ENCODE measurements at regions not wholly inside any gene's neighbourhood (a gene's known extent, or its start where the extent isn't known, plus 50 kb on each side); places are given as distances from the start of the nearest gene placed in this dataset.

- Histone ChIP-seq H3K56ac (replicated peaks; ENCODE audit: insufficient read length, low read depth, low read length) (no peak overlapping the region), H3K27ac (ENCODE audit: low read depth, low read length) (no peak overlapping the region), H4K5ac (ENCODE audit: insufficient read length, low read depth, low read length) (no peak overlapping the region), H3K4me2 (ENCODE audit: insufficient read depth in 1 of 2, low read depth in 2 of 2, low read length in 2 of 2) (no peak overlapping the region), H4K20me1 (replicated peaks in 1 of 2; ENCODE audit: control insufficient read depth in 1 of 2, insufficient read depth in 2 of 2, low read length in 2 of 2) (no peaks in the 10 kb centered on the region), H2BK20ac (ENCODE audit: low read length) (no peak overlapping the region), H3K9ac (replicated peaks in 1 of 4; ENCODE audit: extremely low read depth in 1 of 4, low read depth in 3 of 4, low read length in 3 of 4) (no peak overlapping the region), H3K79me2 (ENCODE audit: control insufficient read depth in 1 of 2, insufficient read depth in 2 of 2, low read length in 2 of 2) (no peaks in the 10 kb centered on the region), H3K4me1 (replicated peaks in 1 of 4; ENCODE audit: control insufficient read depth in 3 of 4, insufficient read depth in 4 of 4, low read length in 3 of 4) (peaks cover 0 to 3% (median 1%) of the 10 kb centered on the region in 4 experiments; a peak in 2 of 7 replicates), H2AFZ (ENCODE audit: low read length) (no peak overlapping the region), H3K79me1 (ENCODE audit: low read depth, low read length) (no peaks in the 10 kb centered on the region), H3K23me2 (ENCODE audit: low read depth, low read length) (no peaks in the 10 kb centered on the region), H3K4ac (replicated peaks; ENCODE audit: insufficient read length, low read depth, low read length) (no peak overlapping the region), H3K27me3 (replicated peaks in 1 of 4; ENCODE audit: control insufficient read depth in 3 of 4, extremely low read depth in 1 of 4, insufficient read depth in 3 of 4, low read length in 3 of 4) (no peaks in the 10 kb centered on the region), H2BK5ac (ENCODE audit: low read depth, low read length) (no peak overlapping the region), H3K9me3 (ENCODE audit: insufficient read depth in 2 of 2, low read depth in 1 of 2, low read length in 1 of 2) (no peaks in the 10 kb centered on the region), H3K36me3 (ENCODE audit: control insufficient read depth in 2 of 4, insufficient read depth in 4 of 4, low read length in 3 of 4) (no peaks in the 10 kb centered on the region), H3K18ac (ENCODE audit: extremely low read depth, low read length) (no peak overlapping the region), H4K8ac (ENCODE audit: extremely low read depth, insufficient read depth, low read length) (no peak overlapping the region), H3K14ac (ENCODE audit: insufficient read length) (no peak overlapping the region), H3K4me3 (ENCODE audit: extremely low read depth in 1 of 4, insufficient read depth in 2 of 4, low read depth in 3 of 4, low read length in 4 of 4) (no peak overlapping the region), H2BK15ac (ENCODE audit: low read length) (no peak overlapping the region), H2BK12ac (ENCODE audit: low read depth, low read length) (no peak overlapping the region), H3K23ac (ENCODE audit: insufficient read length) (no peak overlapping the region), H4K91ac (replicated peaks; ENCODE audit: insufficient read length, low read length) (no peak overlapping the region), H2AK5ac (ENCODE audit: low read depth, low read length) (no peak overlapping the region), H2BK120ac (replicated peaks; ENCODE audit: low read depth, low read length) (no peak overlapping the region)
- TF ChIP-seq RAD21 (IDR thresholded peaks at IDR 0.05 in 1 of 2, conservative IDR thresholded peaks at IDR 0.05 in 1 of 2; ENCODE audit: low read depth in 2 of 2, low read length in 2 of 2) = peak; percentile 70 to 77
- TF ChIP-seq KDM1A (IDR thresholded peaks at IDR 0.05; ENCODE audit: borderline replicate concordance, low read length) = no peak
- TF ChIP-seq MAFK (IDR thresholded peaks at IDR 0.05; ENCODE audit: low read depth, low read length) = peak; percentile 91
- peak in 2 of 3 experiments; percentile 36 to 48; a peak in 2 of 4 replicates for TF ChIP-seq CTCF (IDR thresholded peaks at IDR 0.05; ENCODE audit: control extremely low read depth in 1 of 3, insufficient read depth in 1 of 3, low read depth in 1 of 3, low read length in 3 of 3)
- TF ChIP-seq GTF2F1 (IDR thresholded peaks at IDR 0.05; ENCODE audit: borderline replicate concordance, low read depth, low read length) = no peak
- TF ChIP-seq TEAD4 (IDR thresholded peaks at IDR 0.05; ENCODE audit: low read depth, low read length) = no peak
- ChIA-PET CTCF (ENCODE audit: partially characterized antibody) (interaction anchor here (0.7 to 2.1 kb wide), 19 partner anchors 12 to 925 kb away, joined by 3 to 7 read pairs (median 3); no protein-coding TSS in a partner anchor), POLR2A (ENCODE audit: partially characterized antibody) (interaction anchor here (0.7 kb wide), 1 partner anchor 622 kb away, joined by 3 read pairs; no protein-coding TSS in a partner anchor)
- WGBS, 2 experiments (ENCODE audit: extremely low coverage in 1 of 2, insufficient coverage in 1 of 2, insufficient read length in 1 of 2, insufficient replicate concordance in 2 of 2, low coverage in 1 of 2, low lambda C conversion rate in 2 of 2, missing lambda C conversion rate in 1 of 2) = 55% methylated on average over 3 of the region's 3 CpGs; no CpG with 5 or more reads in 1 of the 2 experiments
- FAIRE-seq (no peak), DNase-seq (ENCODE audit: low read depth in 1 of 2, low spot score in 2 of 2) (no peak)
Observed at GRCh38 chr4:64781737-64782326, 372.6 kb upstream of the TECRL start.
